Lung (tissue), 11 donors: ENCODE measurements at regions not wholly inside any gene's neighbourhood (a gene's known extent, or its start where the extent isn't known, plus 50 kb on each side); places are given as distances from the start of the nearest gene placed in this dataset.

ENCODE experiments used
- ATAC-seq: fragments of 200-7000 bp; cut with Tn5 transposase; one replicate; pipeline ENCODE4 v1.9.1; 2020; ENCODE audit warnings: moderate number of reproducible peaks; ENCODE audit not compliant: insufficient read depth, low FRiP score
- DNase-seq, 3 donors: peaks; one replicate each; pipeline ENCODE4 v3.0.0-alpha.2; 2013 to 2017
- H3K27ac ChIP-seq, 2 donors: one replicate each; pipeline ENCODE4 v1.5.1; 2013; ENCODE audit warnings: mild to moderate bottlenecking in 2 of 2, moderate library complexity in 2 of 2, control low read depth in 1 of 2, inconsistent platforms in 1 of 2, low read depth in 1 of 2, low read length in 1 of 2
- H3K27me3 ChIP-seq, 3 donors: one replicate each; pipeline ENCODE4 v1.5.1; 2013; ENCODE audit warnings: low read length in 2 of 3; ENCODE audit not compliant: control insufficient read depth in 3 of 3, insufficient read depth in 3 of 3
- H3K36me3 ChIP-seq, 4 donors: one replicate each; pipeline ENCODE4 v1.5.1; 2013; ENCODE audit warnings: low read length in 4 of 4, mild to moderate bottlenecking in 1 of 4, moderate library complexity in 1 of 4; ENCODE audit not compliant: control insufficient read depth in 4 of 4, insufficient read depth in 4 of 4
- H3K4me1 ChIP-seq, 5 donors: one replicate each; pipeline ENCODE4 v1.5.1; 2013; ENCODE audit warnings: low read length in 5 of 5, mild to moderate bottlenecking in 2 of 5, moderate library complexity in 1 of 5; ENCODE audit not compliant: control insufficient read depth in 5 of 5, insufficient read depth in 5 of 5
- H3K4me3 ChIP-seq: one replicate; pipeline ENCODE4 v1.5.1; 2013; ENCODE audit warnings: mild to moderate bottlenecking, control low read depth, moderate library complexity
- H3K9ac ChIP-seq, 2 donors: one replicate each; pipeline ENCODE4 v1.5.1; 2013; ENCODE audit warnings: low read length in 2 of 2, control low read depth in 1 of 2; ENCODE audit not compliant: insufficient read depth in 1 of 2
- H3K9me3 ChIP-seq, 4 donors: one replicate each; pipeline ENCODE4 v1.5.1; 2013; ENCODE audit warnings: low read length in 3 of 4, mild to moderate bottlenecking in 1 of 4, moderate library complexity in 1 of 4; ENCODE audit not compliant: control insufficient read depth in 4 of 4, insufficient read depth in 3 of 4
- WGBS, 2 donors: extraction: QIAGEN DNeasy Blood & Tissue Kit; methylation state at CpG; one replicate each; pipeline ENCODE4 v1.1.7; 2013; 5-methylcytosine and 5-hydroxymethylcytosine counted together
- TF ChIP-seq, protein P1 (sequence below): IDR thresholded peaks from 2 replicates; pipeline ENCODE4 v1.5.1; 2012; ENCODE audit warnings: mild to moderate bottlenecking; ENCODE audit errors: control extremely low read depth, extremely low read depth
- donor health status: control.
- donor health status: control.
- donor health status: Bipolar disorder and iron deficiency.
- donor health status: healthy.
- donor health status: DM: yes; HTN: yes; CAD: no.

GRCh38 chr1:233844275-233844674 is 60.2 kb upstream of the SLC35F3 start:
- H3K9me3 ChIP-seq: peaks cover 0 to 8% (median 5%) of the 10 kb centered on the region in 4 donors
- no peaks in the 10 kb centered on the region for H3K27me3 ChIP-seq
- H3K27ac ChIP-seq: no peak overlapping the region
- TF ChIP-seq, protein P1, sequence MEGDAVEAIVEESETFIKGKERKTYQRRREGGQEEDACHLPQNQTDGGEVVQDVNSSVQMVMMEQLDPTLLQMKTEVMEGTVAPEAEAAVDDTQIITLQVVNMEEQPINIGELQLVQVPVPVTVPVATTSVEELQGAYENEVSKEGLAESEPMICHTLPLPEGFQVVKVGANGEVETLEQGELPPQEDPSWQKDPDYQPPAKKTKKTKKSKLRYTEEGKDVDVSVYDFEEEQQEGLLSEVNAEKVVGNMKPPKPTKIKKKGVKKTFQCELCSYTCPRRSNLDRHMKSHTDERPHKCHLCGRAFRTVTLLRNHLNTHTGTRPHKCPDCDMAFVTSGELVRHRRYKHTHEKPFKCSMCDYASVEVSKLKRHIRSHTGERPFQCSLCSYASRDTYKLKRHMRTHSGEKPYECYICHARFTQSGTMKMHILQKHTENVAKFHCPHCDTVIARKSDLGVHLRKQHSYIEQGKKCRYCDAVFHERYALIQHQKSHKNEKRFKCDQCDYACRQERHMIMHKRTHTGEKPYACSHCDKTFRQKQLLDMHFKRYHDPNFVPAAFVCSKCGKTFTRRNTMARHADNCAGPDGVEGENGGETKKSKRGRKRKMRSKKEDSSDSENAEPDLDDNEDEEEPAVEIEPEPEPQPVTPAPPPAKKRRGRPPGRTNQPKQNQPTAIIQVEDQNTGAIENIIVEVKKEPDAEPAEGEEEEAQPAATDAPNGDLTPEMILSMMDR: no peak
- no peak for DNase-seq
- ATAC-seq: no peak
- no peak overlapping the region for H3K4me3 ChIP-seq
- no peaks in the 10 kb centered on the region for H3K4me1 ChIP-seq
- H3K9ac ChIP-seq: no peak overlapping the region
- 86 to 91% methylated on average over 2 of the region's 2 CpGs for WGBS, 2 donors
- H3K36me3 ChIP-seq: no peaks in the 10 kb centered on the region

DNA sequence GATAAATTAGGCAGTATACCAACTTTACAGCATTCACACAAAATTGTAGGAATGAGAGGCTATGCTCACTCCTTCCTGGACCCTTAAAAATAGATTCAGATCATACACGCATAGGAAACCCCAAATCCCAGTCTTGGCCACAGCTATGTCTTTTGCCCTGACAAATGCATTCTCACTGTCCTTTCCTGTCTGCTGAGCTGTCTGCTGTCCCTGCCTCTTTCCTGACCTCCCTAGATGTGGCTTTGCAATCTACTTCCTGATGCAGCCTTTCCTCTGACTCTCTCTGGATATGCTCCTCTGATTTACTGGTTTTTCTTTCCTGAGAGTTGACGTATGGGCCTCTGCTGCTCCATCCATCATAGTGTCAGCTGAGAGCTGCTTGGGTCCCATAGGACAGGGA is 59.8 kb upstream of the SLC35F3 start:
- ATAC-seq (no peak), DNase-seq (no peak)
- H3K4me1 ChIP-seq: no peaks in the 10 kb centered on the region
- H3K9me3 ChIP-seq: peaks cover 0 to 8% (median 5%) of the 10 kb centered on the region in 4 donors
- H3K4me3 ChIP-seq: no peak overlapping the region
- H3K9ac ChIP-seq: no peak overlapping the region
- H3K27ac ChIP-seq: no peak overlapping the region
- 31 to 36% methylated on average over 2 of the region's 2 CpGs for WGBS, 2 donors
- TF ChIP-seq, protein P1: no peak
- no peaks in the 10 kb centered on the region for H3K27me3 ChIP-seq
- no peaks in the 10 kb centered on the region for H3K36me3 ChIP-seq
